ENCODE measurements at regions not wholly inside any gene's neighbourhood (a gene's known extent, or its start where the extent isn't known, plus 50 kb on each side); places are given as distances from the start of the nearest gene placed in this dataset.
"Not testable (repeated sequence)": the region's sequence is repeated elsewhere in the genome, so short reads cannot be mapped to it uniquely, and the experiment has no call there.

DNA sequence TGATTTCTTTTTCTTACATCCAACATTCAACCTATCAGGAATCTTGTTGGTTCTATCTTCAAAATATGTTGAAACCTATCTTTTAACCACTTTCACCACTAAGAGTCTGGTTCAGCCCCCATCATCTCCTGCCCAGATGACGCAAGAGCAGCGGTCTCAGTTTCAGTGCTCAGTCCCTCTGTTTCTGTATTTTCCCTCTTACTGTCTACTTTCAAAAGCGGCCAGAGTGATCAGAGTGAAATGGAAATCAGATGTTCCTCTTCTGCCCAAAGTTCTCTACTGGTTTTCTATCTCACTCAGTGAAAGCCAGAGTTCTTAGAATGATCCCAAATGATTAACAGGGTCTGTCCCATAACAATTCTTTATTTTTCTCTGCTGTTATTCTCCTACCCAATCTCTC is 147.9 kb upstream of the PDE7B start:
- no peak for DNase-seq (ENCODE audit: low read depth, low spot score)

DNA sequence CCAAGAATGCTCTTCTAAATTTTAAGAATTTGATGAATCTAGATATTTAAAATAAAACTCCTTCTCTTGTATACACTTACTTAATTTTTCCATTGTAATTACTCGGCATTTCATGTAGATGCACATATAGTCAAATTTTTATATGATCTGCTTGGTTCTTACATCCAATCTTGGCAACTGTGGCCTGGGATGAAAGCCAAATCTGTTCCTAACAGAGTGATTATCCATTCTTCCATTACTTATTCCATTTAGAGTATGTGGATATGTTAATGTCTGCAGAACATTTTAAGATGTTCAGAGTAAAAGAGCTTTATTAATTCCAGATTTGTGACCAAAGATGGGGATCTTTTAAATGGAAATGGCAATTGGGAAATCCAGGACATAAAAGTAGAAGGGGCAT is 144.1 kb upstream of the PDE7B start:
- DNase-seq (ENCODE audit: low read depth, low spot score) = no peak

DNA sequence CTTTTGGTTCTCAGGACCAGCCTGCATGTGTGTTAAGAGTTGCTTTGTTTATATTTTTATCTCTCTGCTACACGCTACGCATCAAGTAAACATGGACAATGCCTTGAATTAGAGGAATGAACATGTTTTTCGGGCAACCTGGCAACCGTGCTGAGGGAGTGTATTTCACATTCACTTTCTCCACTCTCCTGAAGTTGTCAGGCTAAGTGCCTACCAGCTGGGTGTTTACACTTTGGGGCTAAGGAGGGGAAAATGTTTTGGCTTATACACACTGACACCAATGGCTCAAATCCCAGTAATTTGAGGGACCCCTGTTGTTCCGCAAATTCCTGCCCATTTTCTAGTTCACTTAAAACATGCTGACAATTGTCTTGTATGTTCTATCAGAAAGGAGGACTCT is 141.5 kb upstream of the PDE7B start:
- no peak for DNase-seq (ENCODE audit: low read depth, low spot score)

DNA sequence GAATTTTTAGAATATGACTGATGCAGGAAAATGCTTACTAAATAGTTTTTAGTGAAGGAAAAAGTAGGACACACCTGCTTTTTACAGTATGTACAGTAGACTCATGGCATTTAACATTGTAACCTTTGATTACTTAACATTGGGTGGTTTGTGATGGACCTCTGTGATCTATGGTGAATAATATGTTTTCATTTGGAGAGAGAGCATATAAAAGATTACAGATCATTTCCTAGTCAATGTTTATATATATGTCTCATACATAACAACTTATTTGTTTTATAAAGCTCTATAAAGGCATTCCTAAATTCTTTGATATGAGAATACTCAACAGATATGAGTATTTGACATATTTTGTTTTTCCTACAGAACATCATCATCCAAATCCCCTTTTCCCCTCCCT is 129.3 kb upstream of the PDE7B start:
- DNase-seq (ENCODE audit: low read depth, low spot score) = no peak

DNA sequence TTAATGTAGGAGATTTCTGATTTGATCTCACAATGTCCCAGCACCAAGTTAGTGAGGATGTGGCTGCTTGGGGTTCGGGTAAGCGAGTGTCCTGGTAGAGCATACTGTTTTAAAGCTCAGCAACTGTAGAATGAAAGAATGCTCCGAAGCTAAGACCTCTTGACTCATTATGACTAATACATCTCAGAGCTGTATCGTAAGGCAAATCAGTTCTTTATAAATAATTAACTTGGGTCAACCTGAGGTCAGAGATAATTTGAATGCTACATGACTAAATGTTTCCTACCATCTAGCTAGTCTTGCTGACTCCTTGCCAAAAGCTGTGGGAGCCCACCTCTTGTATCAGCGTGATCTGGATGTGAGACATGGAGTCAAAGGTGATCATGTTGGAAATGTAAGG is 128.8 kb upstream of the PDE7B start:
- DNase-seq (ENCODE audit: low read depth, low spot score) = peak; percentile 47

DNA sequence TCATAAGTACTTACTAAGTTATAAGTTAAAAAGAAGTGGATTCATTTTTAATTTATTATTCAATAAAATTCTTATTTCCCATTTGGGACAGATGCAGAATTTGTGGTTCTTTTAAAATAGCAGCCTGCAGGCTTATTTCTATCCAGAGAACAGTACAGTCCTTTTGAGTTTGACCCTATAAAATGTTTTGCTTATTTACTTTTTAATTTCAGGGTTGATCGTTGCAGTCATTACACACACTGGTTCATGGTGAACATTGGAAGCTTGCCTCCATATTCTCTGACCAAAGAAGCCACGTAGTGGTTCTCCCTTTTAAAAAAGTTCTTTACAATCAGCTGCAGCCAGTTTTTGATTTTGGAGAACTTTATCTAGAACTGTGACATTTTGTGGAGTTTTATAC is 122.9 kb upstream of the PDE7B start:
- DNase-seq (ENCODE audit: low read depth, low spot score) = no peak

DNA sequence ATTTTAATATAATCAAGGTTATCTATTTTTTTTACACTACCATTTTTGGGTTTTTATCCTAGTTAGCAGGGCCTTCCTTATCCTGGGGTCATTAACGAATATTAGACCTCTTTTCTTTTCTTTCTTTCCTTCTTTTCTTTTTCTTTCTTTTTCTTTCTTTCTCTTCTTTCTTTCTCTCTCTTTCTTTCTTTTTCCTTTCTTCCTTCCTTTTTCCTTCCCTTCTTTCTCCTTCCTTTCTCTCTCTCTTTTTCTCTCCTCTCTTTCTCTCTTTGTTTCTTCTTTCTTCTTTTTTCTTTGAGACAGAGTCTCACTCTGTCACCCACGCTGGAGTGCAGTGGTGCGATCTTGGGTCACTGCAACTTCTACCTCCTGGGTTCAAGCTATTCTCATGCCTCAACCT is 120.4 kb upstream of the PDE7B start:
- DNase-seq (ENCODE audit: low read depth, low spot score) = no peak

DNA sequence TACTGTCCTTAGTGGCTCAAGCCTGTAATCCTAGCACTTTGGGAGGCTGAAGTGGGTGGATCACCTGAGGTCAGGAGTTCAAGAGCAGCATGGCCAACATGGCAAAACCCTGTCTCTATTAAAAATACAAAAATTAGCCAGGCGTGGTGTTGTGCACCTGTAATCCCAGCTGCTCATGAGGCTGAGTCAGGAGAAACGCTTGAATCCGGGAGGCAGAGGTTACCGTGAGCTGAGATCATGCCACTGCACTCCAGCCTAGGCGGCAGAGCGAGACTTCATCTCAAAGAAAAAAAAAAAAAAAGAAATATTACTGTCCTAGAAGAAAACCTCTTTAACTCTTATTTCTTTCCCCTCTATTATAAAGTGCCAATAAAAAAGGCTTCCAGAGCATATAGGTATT is 115.2 kb upstream of the PDE7B start:
- not testable (repeated sequence) for DNase-seq (ENCODE audit: low read depth, low spot score)

DNA sequence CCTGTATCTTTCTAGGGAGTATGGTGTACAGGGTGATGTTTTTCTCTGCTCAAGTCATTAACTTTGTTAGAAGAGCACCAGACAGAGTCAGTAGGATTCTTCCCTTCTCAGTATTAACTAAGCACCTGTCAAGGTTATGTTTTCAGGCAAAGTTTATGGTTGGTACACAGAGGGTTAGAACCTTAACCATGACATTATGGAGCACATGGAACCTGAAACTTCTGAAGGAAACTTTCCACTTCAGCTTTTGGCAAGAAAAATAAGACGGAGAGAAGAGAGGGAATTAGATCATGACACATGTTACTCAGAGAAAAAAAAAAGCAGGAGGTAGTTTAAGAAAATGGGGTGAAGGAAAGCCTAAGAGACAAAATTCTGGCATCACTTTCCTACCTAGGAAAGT is 112.9 kb upstream of the PDE7B start:
- no peak for DNase-seq (ENCODE audit: low read depth, low spot score)

DNA sequence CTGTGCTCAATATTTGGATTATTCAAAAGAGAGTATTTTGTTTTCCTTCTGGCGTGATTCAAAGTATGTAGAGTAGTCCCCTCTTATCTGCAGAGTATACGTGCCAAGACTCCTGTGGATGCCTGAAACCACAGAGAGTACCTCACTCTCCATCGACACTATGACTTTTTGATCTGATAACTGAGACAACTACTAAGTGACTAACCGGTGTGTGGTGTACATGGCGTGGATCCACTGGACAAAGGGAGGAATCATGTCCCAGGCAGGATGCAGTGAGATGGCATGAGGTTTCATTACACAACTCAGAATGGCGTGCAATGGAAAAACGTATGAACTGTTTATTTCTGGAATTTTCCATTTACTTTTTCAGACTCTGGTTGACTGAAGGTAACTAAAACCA is 112.2 kb upstream of the PDE7B start:
- DNase-seq (ENCODE audit: low read depth, low spot score) = no peak

DNA sequence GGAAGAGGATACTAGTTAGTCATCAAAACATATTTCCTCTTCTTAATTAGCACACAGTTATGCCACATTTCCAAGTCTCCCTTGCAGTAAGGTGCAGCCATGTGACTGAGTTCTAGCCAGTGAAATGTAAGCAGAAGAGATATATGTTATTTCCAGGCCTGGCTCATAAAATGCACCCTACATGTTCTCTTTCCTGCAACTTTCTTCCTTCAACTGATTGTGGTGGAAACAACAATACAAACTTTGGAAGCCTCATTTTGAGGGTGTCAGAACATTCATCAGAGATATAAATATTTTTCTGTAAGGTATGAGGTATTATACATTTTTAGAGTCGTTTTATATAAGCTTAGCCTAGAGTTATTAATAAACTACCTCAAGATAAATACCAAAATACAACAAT is 110.9 kb upstream of the PDE7B start:
- DNase-seq (ENCODE audit: low read depth, low spot score) = no peak

DNA sequence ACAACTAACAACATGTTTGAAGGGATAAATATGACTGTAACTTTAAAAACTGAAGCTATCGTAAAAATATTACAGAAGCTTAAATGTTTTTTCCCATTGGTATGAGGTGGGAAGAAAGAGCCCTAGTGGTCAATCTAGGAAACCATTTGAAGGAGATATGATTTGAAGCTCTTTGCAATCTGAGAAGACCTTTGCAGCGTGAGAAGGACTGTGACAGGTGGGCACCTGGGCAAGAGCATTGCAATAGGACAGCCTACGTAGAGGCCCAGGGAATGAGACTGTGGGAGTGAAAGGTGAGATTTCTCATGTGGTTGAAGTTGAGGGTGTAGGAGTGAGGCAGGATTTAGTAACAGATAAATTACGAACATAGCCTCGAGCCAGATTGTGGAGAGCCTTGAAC is 108.0 kb upstream of the PDE7B start:
- DNase-seq (ENCODE audit: low read depth, low spot score) = no peak

DNA sequence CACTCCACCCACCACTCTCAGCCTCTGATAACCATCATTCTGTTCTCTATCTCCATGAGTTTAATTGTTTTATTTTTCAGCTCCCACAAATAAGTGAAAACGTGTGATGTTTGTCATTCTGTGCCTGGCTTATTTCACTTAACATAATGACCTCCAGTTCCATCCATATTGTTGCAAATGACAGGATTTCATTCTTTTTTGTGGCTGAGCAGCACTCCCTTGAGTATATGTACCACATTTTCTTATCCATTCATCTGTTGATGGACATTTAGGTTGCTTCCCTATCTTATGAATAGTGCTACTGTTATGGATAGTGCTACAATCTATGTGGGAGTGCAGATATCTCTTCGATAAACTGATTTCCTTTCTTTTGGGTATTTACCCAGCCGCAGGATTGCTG is 103.3 kb upstream of the PDE7B start:
- no peak for DNase-seq (ENCODE audit: low read depth, low spot score)

DNA sequence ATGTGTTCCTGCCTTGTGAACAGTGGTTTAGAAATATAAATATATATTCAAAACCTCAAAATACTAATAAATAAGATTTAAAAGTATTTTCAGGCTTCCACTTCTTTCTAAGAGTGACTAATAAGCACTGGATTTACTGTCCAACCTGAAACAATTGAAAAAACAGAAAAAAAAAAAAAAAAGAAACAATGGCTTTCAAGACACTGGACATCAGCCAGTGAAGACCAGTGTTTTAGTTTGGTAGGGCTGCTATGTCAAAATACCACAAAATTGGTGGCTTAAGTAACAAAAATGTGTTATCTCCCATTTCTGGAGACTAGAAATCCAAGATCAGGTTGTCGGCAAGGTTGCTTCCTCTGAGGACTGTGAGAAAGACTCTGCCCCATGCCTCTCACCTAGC is 101.4 kb upstream of the PDE7B start:
- no peak for DNase-seq (ENCODE audit: low read depth, low spot score)

DNA sequence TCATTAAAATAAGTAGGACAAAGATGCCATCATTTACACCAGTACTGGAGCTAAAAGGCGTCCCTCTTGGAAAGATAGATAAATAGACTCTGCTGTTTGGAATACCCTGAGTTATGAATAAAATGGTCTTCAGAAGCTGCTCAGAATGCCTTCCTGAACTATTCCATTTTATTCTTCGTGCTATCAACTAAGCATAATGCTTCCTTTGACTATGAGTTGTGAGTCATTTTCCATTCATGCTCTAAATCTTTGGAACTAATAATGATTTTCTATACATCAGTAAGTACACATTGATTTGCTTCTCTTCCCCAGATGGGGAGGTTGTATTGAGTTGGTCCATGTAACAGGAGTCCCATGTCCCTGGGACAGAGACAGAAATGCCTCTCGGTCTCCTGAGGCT is 98.3 kb upstream of the PDE7B start:
- DNase-seq (ENCODE audit: low read depth, low spot score) = no peak

DNA sequence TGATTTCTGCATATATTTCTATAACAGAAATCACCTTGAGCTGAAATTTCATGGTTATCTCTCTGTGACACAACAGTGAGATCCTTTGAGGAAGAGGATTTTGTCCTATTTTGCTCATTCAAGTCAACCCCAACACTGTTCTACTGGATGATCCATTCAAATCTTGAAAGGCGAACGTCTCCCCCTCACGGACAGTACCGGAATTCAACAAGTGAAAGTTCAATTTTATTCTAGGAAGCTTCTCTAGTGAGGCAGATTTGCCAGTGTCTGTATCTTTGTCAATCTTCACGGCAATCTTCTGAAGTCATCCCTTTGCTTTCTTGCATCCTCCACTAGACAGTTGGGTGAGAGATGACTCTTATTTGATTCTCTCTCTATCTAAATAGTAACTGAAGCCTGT is 91.7 kb upstream of the PDE7B start:
- DNase-seq (ENCODE audit: low read depth, low spot score) = no peak

DNA sequence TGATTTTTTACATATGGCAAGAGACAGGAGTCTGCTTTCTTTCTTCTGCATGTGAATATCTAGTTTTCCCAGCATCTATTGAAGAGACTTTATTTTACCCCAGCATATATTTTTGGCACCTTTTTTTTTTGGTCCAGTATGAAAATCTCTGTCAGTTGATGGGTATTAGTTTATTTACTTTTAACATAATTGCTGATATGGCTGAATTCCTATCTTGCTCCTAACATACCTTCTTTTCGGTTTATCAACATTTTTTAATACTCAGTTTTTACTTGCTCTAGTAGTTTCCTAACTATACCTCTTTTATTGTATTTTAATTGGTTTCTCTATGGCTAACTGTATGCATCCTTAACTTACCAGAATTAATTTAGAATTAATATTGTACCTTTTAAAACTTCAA is 77.5 kb upstream of the PDE7B start:
- no peak for DNase-seq (ENCODE audit: low read depth, low spot score)

DNA sequence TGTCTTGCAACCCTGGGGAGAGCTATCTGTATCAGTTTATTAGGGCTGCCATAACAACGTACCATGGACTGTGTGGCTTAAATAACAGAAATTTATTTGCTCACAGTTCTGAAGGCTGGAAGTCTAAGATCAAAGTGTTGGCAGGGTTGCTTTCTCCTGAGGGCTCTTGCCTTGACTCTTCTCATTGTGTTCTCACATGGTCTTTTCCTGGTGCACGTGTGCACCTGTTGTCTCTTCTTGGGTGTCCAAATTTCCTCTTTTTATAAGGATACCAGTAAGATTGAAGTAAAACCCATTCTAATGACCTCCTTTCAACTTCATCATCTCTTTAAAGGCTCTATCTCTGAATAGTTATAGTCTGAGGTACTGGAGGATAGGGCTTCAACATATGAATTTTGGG is 72.3 kb upstream of the PDE7B start:
- DNase-seq (ENCODE audit: low read depth, low spot score) = no peak

DNA sequence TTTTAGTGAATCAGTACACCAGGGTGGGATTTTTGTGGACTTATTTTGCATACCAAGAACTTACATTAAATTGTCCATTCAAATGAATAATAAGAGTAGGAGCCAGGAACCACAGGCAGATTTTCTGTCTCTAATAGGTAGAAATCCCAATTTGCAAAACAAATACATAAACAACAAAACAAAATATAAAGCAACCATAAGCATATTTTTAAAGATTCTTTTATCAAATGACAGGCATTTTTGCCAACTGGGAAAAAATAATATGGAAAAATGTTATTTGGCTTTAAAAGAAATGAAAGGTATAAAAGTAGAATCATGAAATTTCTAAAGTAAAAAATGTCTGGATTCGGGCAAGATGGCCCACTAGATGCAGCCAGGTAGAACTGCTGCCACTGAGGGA is 71.2 kb upstream of the PDE7B start:
- no peak for DNase-seq (ENCODE audit: low read depth, low spot score)

DNA sequence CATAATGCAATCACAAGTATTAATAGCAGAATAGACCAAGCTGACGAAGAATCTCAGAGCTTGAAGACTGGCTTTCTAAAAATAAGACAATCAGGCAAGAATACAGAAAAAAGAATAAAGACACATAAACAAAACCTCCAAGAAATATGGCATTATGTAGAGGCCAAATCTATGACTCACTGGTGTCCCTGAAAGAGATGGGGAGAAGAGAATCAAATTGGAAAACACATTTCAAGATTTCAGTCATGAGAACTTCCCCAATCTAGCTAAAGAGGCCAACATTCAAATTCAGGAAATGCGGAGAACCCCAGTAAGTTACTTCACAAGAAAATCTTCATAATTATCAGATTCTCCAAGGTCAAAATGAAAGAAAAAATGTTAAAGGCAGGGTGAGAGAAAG is 69.0 kb upstream of the PDE7B start:
- DNase-seq (ENCODE audit: low read depth, low spot score) = no peak

DNA sequence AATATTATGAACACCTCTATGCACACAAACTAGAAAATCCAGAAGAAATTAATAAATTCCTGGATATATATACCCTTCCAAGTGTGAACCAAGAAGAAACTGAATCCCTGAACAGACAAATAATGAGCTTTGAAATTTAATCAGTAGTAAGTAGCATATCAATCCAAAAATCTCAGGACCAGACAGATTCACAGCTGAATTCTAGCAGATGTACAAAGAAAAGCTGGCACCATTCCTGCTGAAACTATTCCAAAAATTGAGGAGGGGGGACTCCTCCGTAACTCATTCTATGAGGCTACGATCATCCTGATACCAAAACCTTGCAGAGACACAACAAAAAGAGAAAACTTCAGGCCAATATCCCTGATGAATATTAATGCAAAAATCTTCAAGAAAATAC is 67.0 kb upstream of the PDE7B start:
- no peak for DNase-seq (ENCODE audit: low read depth, low spot score)

DNA sequence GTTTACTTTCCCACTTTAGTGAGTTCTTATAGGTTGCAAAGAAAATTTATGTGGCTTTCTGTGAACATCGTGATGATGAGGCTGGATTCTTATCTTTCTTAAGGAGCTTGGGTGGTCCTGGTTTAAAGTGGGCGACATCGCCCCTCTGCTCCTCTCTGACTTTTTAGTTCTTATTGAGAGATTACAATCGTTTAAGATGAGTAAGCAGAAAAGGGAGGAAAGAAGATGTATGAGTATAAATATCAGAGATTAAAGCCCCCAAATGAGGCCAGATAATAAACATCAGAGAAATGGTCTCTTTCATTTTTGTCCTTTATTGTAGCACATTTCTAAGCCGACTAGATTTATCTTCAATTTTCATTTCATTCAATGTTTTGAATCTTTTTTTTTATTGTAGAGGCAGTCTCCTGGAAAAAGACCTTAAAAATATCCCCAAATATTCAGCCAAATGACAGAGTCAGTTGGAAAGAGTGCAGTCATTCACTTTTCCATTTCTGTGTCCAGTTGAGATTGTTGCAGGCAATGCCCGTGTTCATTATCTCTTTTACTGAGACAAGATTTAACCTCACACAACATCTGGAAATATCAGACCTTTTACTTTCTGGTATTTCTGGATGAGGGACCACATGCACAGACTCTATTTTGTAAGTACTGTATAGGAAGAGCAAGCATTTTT is 62.0 kb upstream of the PDE7B start:
- DNase-seq (ENCODE audit: low read depth, low spot score) = no peak

DNA sequence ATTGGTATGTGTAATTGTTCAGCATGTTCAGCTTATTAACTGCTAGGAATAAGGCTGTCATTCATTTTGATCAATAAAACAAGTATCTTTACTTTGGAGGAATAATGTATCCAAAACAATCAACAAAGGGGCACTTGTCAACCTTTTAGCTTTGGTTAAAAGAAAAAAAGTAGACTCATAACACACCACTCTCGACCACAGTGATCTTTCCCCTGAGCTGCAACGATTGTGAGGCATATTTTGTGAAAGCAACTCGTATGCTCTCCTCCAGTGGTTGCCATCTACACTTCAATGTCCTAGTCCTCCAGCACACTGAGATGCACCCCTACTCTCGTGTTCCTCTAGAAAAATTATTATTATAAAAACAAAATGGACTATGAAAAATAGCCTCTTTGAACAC is 60.1 kb upstream of the PDE7B start:
- DNase-seq (ENCODE audit: low read depth, low spot score) = no peak

DNA sequence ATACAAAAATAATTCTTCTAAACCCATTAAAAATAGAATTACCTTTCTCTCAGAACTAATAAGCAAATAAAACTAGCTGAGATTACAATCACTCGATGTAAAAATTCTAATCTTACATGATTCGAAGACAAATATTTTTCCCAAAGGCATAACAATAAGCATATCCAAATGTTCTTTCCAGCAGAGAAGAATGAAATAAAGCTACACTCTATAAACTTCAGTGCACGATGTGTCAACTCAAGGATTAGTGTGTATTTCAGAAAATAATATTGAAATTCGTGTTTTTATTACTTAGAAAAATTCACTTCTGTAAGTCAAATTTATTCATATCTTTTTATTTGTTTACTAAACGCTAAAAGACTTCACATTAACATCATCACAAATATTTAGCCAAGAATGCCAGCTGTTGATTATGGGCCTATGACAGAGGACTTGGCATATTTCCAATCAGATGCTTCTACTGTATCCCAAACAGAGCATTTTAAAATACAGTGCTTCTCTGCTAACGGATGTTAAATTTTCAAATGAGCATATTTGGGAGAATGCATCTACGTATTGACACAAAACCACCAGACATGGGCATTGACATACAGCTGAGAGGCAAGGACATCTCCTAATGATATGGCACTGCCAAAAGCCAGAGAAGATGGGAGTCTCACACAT is 54.7 kb upstream of the PDE7B start:
- DNase-seq (ENCODE audit: low read depth, low spot score) = no peak

Data from pulmonary artery endothelial cell (primary cell).